CD14-positive monocyte (primary cell): ENCODE measurements at regions not wholly inside any gene's neighbourhood (a gene's known extent, or its start where the extent isn't known, plus 50 kb on each side); places are given as distances from the start of the nearest gene placed in this dataset.

Experiments
- DNase-seq, 3 donors: peaks; one replicate each; pipeline ENCODE4 v3.0.0-alpha.2; 2011 to 2022
- H2AFZ ChIP-seq: 2 replicates; pipeline ENCODE4 v1.6.0; 2012; ENCODE audit warnings: mild to moderate bottlenecking, low read depth, low read length, inconsistent platforms; ENCODE audit not compliant: insufficient read depth, poor library complexity, severe bottlenecking
- H3K27ac ChIP-seq, 2 donors: 1 replicate in 1 of 2; 2 replicates in 1 of 2; pipeline ENCODE4 v1.5.1; 2012 to 2013; ENCODE audit warnings: low read length in 2 of 2, control low read depth in 1 of 2, inconsistent platforms in 1 of 2, low read depth in 1 of 2, mild to moderate bottlenecking in 1 of 2
- H3K27me3 ChIP-seq, 2 donors: one replicate each; pipeline versions ENCODE4 v1.6.0 to v1.6.1; 2011 to 2013; ENCODE audit warnings: low read length in 2 of 2; ENCODE audit not compliant: control insufficient read depth in 2 of 2, insufficient read depth in 2 of 2
- H3K36me3 ChIP-seq, 2 donors: replicated peaks in 1 of 2; 1 replicate in 1 of 2; 2 replicates in 1 of 2; pipeline versions ENCODE4 v1.5.1 to v1.6.1; 2012 to 2013; ENCODE audit warnings: low read length in 2 of 2, control low read depth in 1 of 2, inconsistent platforms in 1 of 2, mild to moderate bottlenecking in 1 of 2; ENCODE audit not compliant: insufficient read depth in 2 of 2, control insufficient read depth in 1 of 2
- H3K4me1 ChIP-seq, 2 donors: 1 replicate in 1 of 2; 2 replicates in 1 of 2; pipeline versions ENCODE4 v1.5.1 to v1.6.1; 2012 to 2013; ENCODE audit warnings: low read length in 2 of 2, control low read depth in 1 of 2, inconsistent platforms in 1 of 2, mild to moderate bottlenecking in 1 of 2, moderate library complexity in 1 of 2; ENCODE audit not compliant: insufficient read depth in 2 of 2, control insufficient read depth in 1 of 2
- H3K4me2 ChIP-seq: replicated peaks from 2 replicates; pipeline ENCODE3; 2012; ENCODE audit warnings: low read length, moderate library complexity, mild to moderate bottlenecking; ENCODE audit not compliant: poor library complexity, severe bottlenecking; ENCODE audit errors: extremely low read depth
- H3K4me3 ChIP-seq, 3 experiments: fragments of 200-600 bp in 1 of 3; sonication (generic) in 1 of 3; replicated peaks in 1 of 3; 1 replicate in 2 of 3; 2 replicates in 1 of 3; pipeline ENCODE4 v1.5.1; 2011 to 2013; ENCODE audit warnings: low read length in 3 of 3, mild to moderate bottlenecking in 3 of 3, control low read depth in 2 of 3, low read depth in 2 of 3, inconsistent platforms in 1 of 3, moderate library complexity in 1 of 3
- H3K79me2 ChIP-seq: 2 replicates; pipeline ENCODE4 v1.6.0; 2012; ENCODE audit warnings: mild to moderate bottlenecking, control low read depth, inconsistent platforms, low read length, moderate library complexity; ENCODE audit not compliant: insufficient read depth
- H3K9ac ChIP-seq: 2 replicates; pipeline ENCODE4 v1.6.0; 2017; ENCODE audit warnings: low read length, mild to moderate bottlenecking; ENCODE audit not compliant: insufficient read depth, poor library complexity, severe bottlenecking
- H3K9me3 ChIP-seq, 2 donors: replicated peaks in 1 of 2; 1 replicate in 1 of 2; 2 replicates in 1 of 2; pipeline versions ENCODE4 v1.5.1 to v1.6.1; 2012 to 2013; ENCODE audit warnings: low read length in 2 of 2, control low read depth in 1 of 2; ENCODE audit not compliant: control insufficient read depth in 1 of 2, insufficient read depth in 1 of 2
- H4K20me1 ChIP-seq: 2 replicates; pipeline ENCODE4 v1.6.0; 2012; ENCODE audit warnings: mild to moderate bottlenecking, low read length, control low read depth, moderate library complexity; ENCODE audit not compliant: insufficient read depth
- H3K27ac Mint-ChIP-seq, 7 donors: one replicate each; pipeline ENCODE4 v1.8.0; 2020; ENCODE audit warnings: mild to moderate bottlenecking in 7 of 7, mixed read lengths in 7 of 7, moderate library complexity in 6 of 7, inconsistent platforms in 2 of 7
- H3K27me3 Mint-ChIP-seq, 3 donors: one replicate each; pipeline ENCODE4 v1.8.0; 2021 to 2022; ENCODE audit warnings: low read depth in 3 of 3, mild to moderate bottlenecking in 3 of 3, mixed read lengths in 3 of 3, moderate library complexity in 3 of 3, inconsistent platforms in 1 of 3
- H3K36me3 Mint-ChIP-seq, 2 donors: one replicate each; pipeline ENCODE4 v1.8.0; 2020; ENCODE audit warnings: mixed read lengths in 2 of 2, inconsistent platforms in 1 of 2, mild to moderate bottlenecking in 1 of 2
- H3K4me1 Mint-ChIP-seq: one replicate; pipeline ENCODE4 v1.8.0; 2020; ENCODE audit warnings: mild to moderate bottlenecking, mixed read lengths
- H3K4me3 Mint-ChIP-seq, 2 donors: one replicate each; pipeline ENCODE4 v1.8.0; 2020; ENCODE audit warnings: mild to moderate bottlenecking in 2 of 2, mixed read lengths in 2 of 2, moderate library complexity in 1 of 2
- H3K9me3 Mint-ChIP-seq, 7 donors: one replicate each; pipeline ENCODE4 v1.8.0; 2020 to 2022; ENCODE audit warnings: mixed read lengths in 7 of 7, mild to moderate bottlenecking in 6 of 7, moderate library complexity in 6 of 7, inconsistent platforms in 2 of 7
- WGBS: methylation state at CpG from one replicate; pipeline ENCODE4 v1.1.5; 2013; ENCODE audit warnings: missing lambda C conversion rate; ENCODE audit not compliant: insufficient coverage; 5-methylcytosine and 5-hydroxymethylcytosine counted together
- intact Hi-C, 2 donors: fragments of 100-400 bp; cut with micrococcal nuclease; formaldehyde crosslinking; loops; one replicate each; pipeline versions ENCODE4 v1.15.0 to v1.15.1; 2023
- TF ChIP-seq, protein P1 (sequence below): fragments of 200-600 bp; IDR thresholded peaks from one replicate; pipeline ENCODE4 v1.8.0; 2022; ENCODE audit warnings: antibody characterized with exemption, mild to moderate bottlenecking

GRCh38 chr3:74988095-74988494 is 373.6 kb upstream of the CNTN3 start:
- H3K4me1 ChIP-seq: no peaks in the 10 kb centered on the region
- H4K20me1 ChIP-seq: no peaks in the 10 kb centered on the region
- DNase-seq: no peak
- peaks cover 3 to 19% (median 12%) of the 10 kb centered on the region in 7 donors for H3K9me3 Mint-ChIP-seq
- no peak overlapping the region for H3K27ac ChIP-seq
- no peaks in the 10 kb centered on the region for H3K36me3 ChIP-seq
- H3K79me2 ChIP-seq: no peaks in the 10 kb centered on the region
- H3K4me3 ChIP-seq: no peak overlapping the region
- TF ChIP-seq, protein P1, sequence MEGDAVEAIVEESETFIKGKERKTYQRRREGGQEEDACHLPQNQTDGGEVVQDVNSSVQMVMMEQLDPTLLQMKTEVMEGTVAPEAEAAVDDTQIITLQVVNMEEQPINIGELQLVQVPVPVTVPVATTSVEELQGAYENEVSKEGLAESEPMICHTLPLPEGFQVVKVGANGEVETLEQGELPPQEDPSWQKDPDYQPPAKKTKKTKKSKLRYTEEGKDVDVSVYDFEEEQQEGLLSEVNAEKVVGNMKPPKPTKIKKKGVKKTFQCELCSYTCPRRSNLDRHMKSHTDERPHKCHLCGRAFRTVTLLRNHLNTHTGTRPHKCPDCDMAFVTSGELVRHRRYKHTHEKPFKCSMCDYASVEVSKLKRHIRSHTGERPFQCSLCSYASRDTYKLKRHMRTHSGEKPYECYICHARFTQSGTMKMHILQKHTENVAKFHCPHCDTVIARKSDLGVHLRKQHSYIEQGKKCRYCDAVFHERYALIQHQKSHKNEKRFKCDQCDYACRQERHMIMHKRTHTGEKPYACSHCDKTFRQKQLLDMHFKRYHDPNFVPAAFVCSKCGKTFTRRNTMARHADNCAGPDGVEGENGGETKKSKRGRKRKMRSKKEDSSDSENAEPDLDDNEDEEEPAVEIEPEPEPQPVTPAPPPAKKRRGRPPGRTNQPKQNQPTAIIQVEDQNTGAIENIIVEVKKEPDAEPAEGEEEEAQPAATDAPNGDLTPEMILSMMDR: no peak
- H3K4me1 Mint-ChIP-seq: no peaks in the 10 kb centered on the region
- H3K4me2 ChIP-seq: no peak overlapping the region
- H2AFZ ChIP-seq: no peak overlapping the region
- H3K27me3 Mint-ChIP-seq: peaks cover 0 to 3% (median 0%) of the 10 kb centered on the region in 3 donors
- H3K36me3 Mint-ChIP-seq: no peaks in the 10 kb centered on the region
- no peak overlapping the region for H3K27ac Mint-ChIP-seq
- no peak overlapping the region for H3K9ac ChIP-seq
- H3K27me3 ChIP-seq: no peaks in the 10 kb centered on the region
- intact Hi-C loops: no loop called here
- H3K4me3 Mint-ChIP-seq: no peak overlapping the region
- WGBS: no CpG with 5 or more reads among the region's 3 CpGs
- peaks cover 4 to 24% of the 10 kb centered on the region in 2 donors for H3K9me3 ChIP-seq

DNA sequence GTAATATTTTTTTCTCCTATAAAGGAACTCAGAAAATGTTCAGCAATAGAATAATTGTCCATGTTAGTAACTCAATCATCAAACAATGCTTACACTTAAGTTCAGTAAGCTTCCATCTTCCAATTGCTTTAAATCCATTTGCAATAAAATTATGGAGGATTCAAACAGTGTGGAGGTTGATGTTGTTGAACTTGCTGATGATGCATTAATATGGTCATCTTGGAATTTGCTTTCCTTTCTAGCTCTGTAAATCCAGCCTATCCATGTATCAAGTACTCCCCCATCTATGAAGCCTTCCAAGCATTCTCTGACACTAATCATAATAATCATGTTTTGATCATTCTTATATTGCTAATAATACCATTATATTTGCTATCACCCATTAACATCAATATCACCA is 378.4 kb upstream of the CNTN3 start:
- Histone ChIP-seq H3K36me3 (no peaks in the 10 kb centered on the region), H3K4me2 (no peak overlapping the region), H3K79me2 (no peaks in the 10 kb centered on the region), H3K9me3 (no peaks in the 10 kb centered on the region), H3K4me1 (no peaks in the 10 kb centered on the region), H3K27ac (no peak overlapping the region), H2AFZ (no peak overlapping the region), H4K20me1 (no peaks in the 10 kb centered on the region), H3K4me3 (no peak overlapping the region), H3K27me3 (no peaks in the 10 kb centered on the region), H3K9ac (no peak overlapping the region)
- Mint-ChIP-seq H3K27ac (no peak overlapping the region), H3K4me1 (no peaks in the 10 kb centered on the region), H3K36me3 (no peaks in the 10 kb centered on the region), H3K9me3 (peaks cover 0 to 2% (median 0%) of the 10 kb centered on the region in 7 donors), H3K4me3 (no peak overlapping the region), H3K27me3 (no peaks in the 10 kb centered on the region)
- intact Hi-C loops: no loop called here
- no peak for DNase-seq
- TF ChIP-seq, protein P1: no peak
